ENCODE measurements at regions not wholly inside any gene's neighbourhood (a gene's known extent, or its start where the extent isn't known, plus 50 kb on each side); places are given as distances from the start of the nearest gene placed in this dataset.
"Not testable (repeated sequence)": the region's sequence is repeated elsewhere in the genome, so short reads cannot be mapped to it uniquely, and the experiment has no call there.

GRCh38 chr12:47401196-47401595 is 304.6 kb downstream of the RPAP3 start:
- TF ChIP-seq, protein P1, sequence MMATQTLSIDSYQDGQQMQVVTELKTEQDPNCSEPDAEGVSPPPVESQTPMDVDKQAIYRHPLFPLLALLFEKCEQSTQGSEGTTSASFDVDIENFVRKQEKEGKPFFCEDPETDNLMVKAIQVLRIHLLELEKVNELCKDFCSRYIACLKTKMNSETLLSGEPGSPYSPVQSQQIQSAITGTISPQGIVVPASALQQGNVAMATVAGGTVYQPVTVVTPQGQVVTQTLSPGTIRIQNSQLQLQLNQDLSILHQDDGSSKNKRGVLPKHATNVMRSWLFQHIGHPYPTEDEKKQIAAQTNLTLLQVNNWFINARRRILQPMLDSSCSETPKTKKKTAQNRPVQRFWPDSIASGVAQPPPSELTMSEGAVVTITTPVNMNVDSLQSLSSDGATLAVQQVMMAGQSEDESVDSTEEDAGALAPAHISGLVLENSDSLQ (IDR thresholded peaks at IDR 0.05), result not testable (repeated sequence)
- not testable (repeated sequence) for TF ChIP-seq LEF1 (IDR thresholded peaks at IDR 0.05; ENCODE audit: borderline replicate concordance); BHLHE40 (IDR thresholded peaks at IDR 0.05; ENCODE audit: borderline replicate concordance); FOXK2 (IDR thresholded peaks at IDR 0.05); ZNF384 (IDR thresholded peaks at IDR 0.05); FOXM1 (IDR thresholded peaks at IDR 0.05; ENCODE audit: borderline replicate concordance); SP1 (IDR thresholded peaks at IDR 0.05); SUZ12 (IDR thresholded peaks at IDR 0.05); HDGF (IDR thresholded peaks at IDR 0.05; ENCODE audit: borderline replicate concordance)

Data from HEK293T (cell line).